A549 (cell line): ENCODE measurements at regions not wholly inside any gene's neighbourhood (a gene's known extent, or its start where the extent isn't known, plus 50 kb on each side); places are given as distances from the start of the nearest gene placed in this dataset.

Source experiments
- ATAC-seq, 2 experiments: fragments of 200-7000 bp in 1 of 2; fragments of >200 bp in 1 of 2; cut with Nextera tagmentation in 1 of 2; cut with Tn5 transposase in 1 of 2; 3 replicates each; pipeline versions ENCODE4 v1.8.0 to v1.9.1; 2018 to 2020; ENCODE audit warnings: mild to moderate bottlenecking in 1 of 2, moderate library complexity in 1 of 2
- CTCF ChIA-PET: fragments of 300-600 bp; sonication (Branson Sonifier 250); formaldehyde crosslinking; extraction: SDS; loops from one replicate; lab custom pipeline; 2021; ENCODE audit warnings: antibody characterized with exemption, inconsistent platforms; lab: Yijun Ruan, JAX
- POLR2A ChIA-PET: fragments of 350-600 bp; formaldehyde crosslinking; extraction: SDS; loops from one replicate; lab custom pipeline; 2021; ENCODE audit warnings: antibody characterized with exemption, inconsistent platforms; lab: Yijun Ruan, JAX
- DNase-seq, 2 experiments: peaks; one replicate each; pipeline versions ENCODE4 v3.0.0 to v3.0.0-alpha.2; 2011 to 2016; ENCODE audit warnings: low read depth in 1 of 2, low spot score in 1 of 2
- FAIRE-seq: peaks from 2 replicates; lab custom pipeline; 2011; peaks lifted over from hg19 to GRCh38; lab: Jason Lieb, UNC
- H3K27ac ChIP-seq, 2 experiments: fragments of >200 bp; sonication (Bioruptor Twin); formaldehyde crosslinking; 3 replicates each; pipeline ENCODE4 v1.5.1; 2016 to 2017
- H3K4me1 ChIP-seq: fragments of >200 bp; sonication (Bioruptor Twin); formaldehyde crosslinking; 3 replicates; pipeline ENCODE4 v1.6.1; 2016
- H3K4me2 ChIP-seq: fragments of >200 bp; sonication (Bioruptor Twin); formaldehyde crosslinking; 3 replicates; pipeline ENCODE4 v1.6.1; 2016
- H3K4me3 ChIP-seq: fragments of >200 bp; sonication (Bioruptor Twin); formaldehyde crosslinking; 3 replicates; pipeline ENCODE4 v1.5.1; 2016
- H3K9me3 ChIP-seq: fragments of >200 bp; sonication (Bioruptor Twin); formaldehyde crosslinking; 3 replicates; pipeline ENCODE4 v1.6.1; 2016
- CBX2 ChIP-seq: fragments of 200-600 bp; sonication (generic); IDR thresholded peaks from 2 replicates; pipeline ENCODE4 v1.6.1; 2016; ENCODE audit warnings: low read depth, mild to moderate bottlenecking, borderline replicate concordance
- CEBPB ChIP-seq, 2 experiments: fragments of >200 bp in 1 of 2; sonication (Bioruptor Twin) in 1 of 2; formaldehyde crosslinking in 1 of 2; IDR thresholded peaks; 2 replicates each; pipeline ENCODE4 v1.6.1; 2012 to 2016
- CTCF ChIP-seq: fragments of >200 bp; sonication (Bioruptor Twin); formaldehyde crosslinking; IDR thresholded peaks from 3 replicates; pipeline ENCODE4 v1.5.1; 2016
- EP300 ChIP-seq, 2 experiments: fragments of >200 bp; sonication (Bioruptor Twin); formaldehyde crosslinking; IDR thresholded peaks; 2 replicates in 1 of 2; 3 replicates in 1 of 2; pipeline ENCODE4 v1.6.1; 2016 to 2017
- FOSL2 ChIP-seq, 2 experiments: fragments of 450-650 bp in 1 of 2; fragments of >200 bp in 1 of 2; sonication (Bioruptor Twin) in 1 of 2; formaldehyde crosslinking; IDR thresholded peaks; 2 replicates each; pipeline versions ENCODE4 v1.5.0 to v1.6.1; 2016 to 2020; ENCODE audit warnings: mild to moderate bottlenecking in 1 of 2, moderate library complexity in 1 of 2
- FOXS1 ChIP-seq: fragments of 250-450 bp; sonication (Bioruptor Pico); IDR thresholded peaks from 2 replicates; pipeline ENCODE4 v1.5.0; 2020; ENCODE audit warnings: mild to moderate bottlenecking, moderate library complexity
- HES2 ChIP-seq: fragments of >200 bp; sonication (Bioruptor Twin); formaldehyde crosslinking; IDR thresholded peaks from 2 replicates; pipeline ENCODE4 v1.6.1; 2016
- HEYL ChIP-seq: fragments of 250-450 bp; sonication (Bioruptor Pico); IDR thresholded peaks from 2 replicates; pipeline ENCODE4 v1.8.0; 2021; ENCODE audit warnings: mild to moderate bottlenecking, moderate library complexity
- HOXB13 ChIP-seq: fragments of 250-450 bp; sonication (Bioruptor Pico); IDR thresholded peaks from 2 replicates; pipeline ENCODE4 v1.5.0; 2020; ENCODE audit warnings: low read depth, mild to moderate bottlenecking, moderate library complexity
- JUN ChIP-seq, 2 experiments: fragments of >200 bp; sonication (Bioruptor Twin); formaldehyde crosslinking; IDR thresholded peaks; 2 replicates in 1 of 2; 3 replicates in 1 of 2; pipeline ENCODE4 v1.6.1; 2016 to 2017
- KDM5A ChIP-seq: fragments of 200-600 bp; sonication (generic); IDR thresholded peaks from 2 replicates; pipeline ENCODE4 v1.6.1; 2016; ENCODE audit warnings: antibody characterized with exemption, mild to moderate bottlenecking
- MAZ ChIP-seq: fragments of 150-350 bp; IDR thresholded peaks from 2 replicates; pipeline ENCODE4 v1.6.1; 2014; ENCODE audit warnings: antibody characterized with exemption, low read depth, low read length, borderline replicate concordance
- POLR2A ChIP-seq: IDR thresholded peaks from 2 replicates; pipeline ENCODE4 v1.6.1; 2012; ENCODE audit warnings: mild to moderate bottlenecking, low read length
- RARB ChIP-seq: fragments of 250-450 bp; sonication (Bioruptor Pico); IDR thresholded peaks from 2 replicates; pipeline ENCODE4 v1.8.0; 2021; ENCODE audit warnings: mild to moderate bottlenecking, moderate library complexity
- RNF2 ChIP-seq: fragments of 200-600 bp; sonication (generic); IDR thresholded peaks from 2 replicates; pipeline ENCODE4 v1.6.1; 2016; ENCODE audit warnings: low read depth, mild to moderate bottlenecking, antibody characterized with exemption, moderate library complexity, borderline replicate concordance
- TP53 ChIP-seq: fragments of 250-450 bp; sonication (Bioruptor Pico); IDR thresholded peaks from 2 replicates; pipeline ENCODE4 v1.5.0; 2021; ENCODE audit warnings: mild to moderate bottlenecking, moderate library complexity
- ZC3H11A ChIP-seq: fragments of 450-650 bp; IDR thresholded peaks from 2 replicates; pipeline ENCODE4 v1.6.1; 2014; ENCODE audit warnings: antibody characterized with exemption, mild to moderate bottlenecking
- ZFP36 ChIP-seq: fragments of 450-650 bp; IDR thresholded peaks from 2 replicates; pipeline ENCODE4 v1.6.1; 2014; ENCODE audit warnings: borderline replicate concordance; ENCODE audit not compliant: partially characterized antibody
- ZSCAN20 ChIP-seq: fragments of 250-450 bp; sonication (Bioruptor Pico); IDR thresholded peaks from 2 replicates; pipeline ENCODE4 v1.8.0; 2022; ENCODE audit warnings: mild to moderate bottlenecking, moderate library complexity
- WGBS: methylation state at CpG from one replicate; pipeline ENCODE4 v1.1.6; 2017; ENCODE audit errors: missing lambda C conversion rate; 5-methylcytosine and 5-hydroxymethylcytosine counted together
- TF ChIP-seq, protein P1 (sequence below): fragments of 450-650 bp; IDR thresholded peaks from 2 replicates; pipeline ENCODE4 v1.6.1; 2014; ENCODE audit warnings: antibody characterized with exemption
- TF ChIP-seq, protein P2 (sequence below): fragments of 150-350 bp; IDR thresholded peaks from 2 replicates; pipeline ENCODE4 v1.6.1; 2014; ENCODE audit warnings: low read depth, mild to moderate bottlenecking, low read length
- TF ChIP-seq, protein P3 (sequence below): IDR thresholded peaks from 2 replicates; pipeline ENCODE4 v1.6.1; 2012
- TF ChIP-seq, protein P4 (sequence below): fragments of >200 bp; sonication (Bioruptor Twin); formaldehyde crosslinking; IDR thresholded peaks from 3 replicates; pipeline ENCODE4 v1.6.1; 2016

DNA sequence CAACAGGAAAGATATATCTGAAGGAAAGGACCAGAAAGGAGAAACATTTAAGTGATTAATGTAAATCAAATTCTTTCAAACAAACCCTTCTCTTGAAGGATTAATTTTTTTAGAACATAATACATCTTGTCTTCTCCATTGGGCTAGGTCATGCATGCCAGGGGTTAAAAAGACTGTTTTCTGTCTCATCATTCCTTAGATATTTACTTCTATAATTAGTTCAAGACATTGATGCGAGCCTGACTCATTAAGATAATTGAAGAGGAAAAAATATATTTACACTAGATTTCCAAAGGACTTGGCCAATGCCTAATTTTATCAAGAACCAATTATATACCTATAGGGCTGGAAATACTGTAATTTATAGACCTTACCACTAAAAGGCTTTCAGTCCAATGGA, 166.6 kb upstream of the SETBP1 start:
- FAIRE-seq (no peak), DNase-seq (no peak)
- WGBS, result 3% methylated on average over 1 of the region's 1 CpG

DNA sequence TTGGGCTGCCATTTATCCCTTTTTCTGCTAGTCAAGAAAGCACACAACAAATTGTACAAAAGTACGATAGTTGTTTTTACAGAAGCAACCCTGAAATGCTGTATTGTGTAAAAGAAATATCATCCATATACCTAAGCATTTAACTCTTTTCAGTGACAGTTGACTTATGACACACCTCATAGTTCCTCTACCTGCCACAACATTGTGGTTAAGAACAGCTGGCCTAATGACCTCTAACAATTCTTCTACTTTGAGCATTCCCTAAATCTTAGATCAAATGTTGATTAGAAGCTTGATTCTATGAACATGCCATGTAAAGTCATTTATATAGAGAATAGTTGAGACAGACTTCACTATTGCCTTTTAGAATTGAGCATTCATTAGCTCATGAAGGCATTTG, 165.9 kb upstream of the SETBP1 start:
- Histone ChIP-seq H3K4me3 (no peak overlapping the region), H3K4me2 (no peak overlapping the region), H3K27ac (no peak overlapping the region), H3K9me3 (no peaks in the 10 kb centered on the region), H3K4me1 (no peaks in the 10 kb centered on the region)
- DNase-seq, result no peak
- WGBS, result 63% methylated on average over 1 of the region's 1 CpG
- no peak for FAIRE-seq
- ChIA-PET POLR2A (no interaction called here), CTCF (no interaction called here)
- TF ChIP-seq RARB (no peak), ZFP36 (no peak), HEYL (CRISPR knock-in tag) (no peak), EP300 (IDR thresholded peaks at IDR 0.05) (no peak), CTCF (no peak), TP53 (CRISPR knock-in tag) (no peak)
- no peak for ATAC-seq

More for the DNA sequence above, 166.6 kb upstream of the SETBP1 start:
- no peak overlapping the region for H3K4me2 ChIP-seq
- H3K27ac ChIP-seq, result no peak overlapping the region
- H3K4me1 ChIP-seq, result no peaks in the 10 kb centered on the region
- no peak overlapping the region for H3K4me3 ChIP-seq
- no peak for TF ChIP-seq KDM5A
- TF ChIP-seq HES2, result no peak
- TF ChIP-seq RNF2, result no peak
- TF ChIP-seq EP300 (IDR thresholded peaks at IDR 0.05), result no peak
- TF ChIP-seq, protein P1, sequence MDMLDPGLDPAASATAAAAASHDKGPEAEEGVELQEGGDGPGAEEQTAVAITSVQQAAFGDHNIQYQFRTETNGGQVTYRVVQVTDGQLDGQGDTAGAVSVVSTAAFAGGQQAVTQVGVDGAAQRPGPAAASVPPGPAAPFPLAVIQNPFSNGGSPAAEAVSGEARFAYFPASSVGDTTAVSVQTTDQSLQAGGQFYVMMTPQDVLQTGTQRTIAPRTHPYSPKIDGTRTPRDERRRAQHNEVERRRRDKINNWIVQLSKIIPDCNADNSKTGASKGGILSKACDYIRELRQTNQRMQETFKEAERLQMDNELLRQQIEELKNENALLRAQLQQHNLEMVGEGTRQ, result no peak
- no peak for TF ChIP-seq POLR2A
- TF ChIP-seq FOXS1 (CRISPR knock-in tag), result no peak
- TF ChIP-seq HOXB13 (CRISPR knock-in tag), result no peak
- no peaks in the 10 kb centered on the region for H3K9me3 ChIP-seq
- ATAC-seq, result no peak
- POLR2A ChIA-PET, result no interaction called here
- CTCF ChIA-PET, result no interaction called here

DNA sequence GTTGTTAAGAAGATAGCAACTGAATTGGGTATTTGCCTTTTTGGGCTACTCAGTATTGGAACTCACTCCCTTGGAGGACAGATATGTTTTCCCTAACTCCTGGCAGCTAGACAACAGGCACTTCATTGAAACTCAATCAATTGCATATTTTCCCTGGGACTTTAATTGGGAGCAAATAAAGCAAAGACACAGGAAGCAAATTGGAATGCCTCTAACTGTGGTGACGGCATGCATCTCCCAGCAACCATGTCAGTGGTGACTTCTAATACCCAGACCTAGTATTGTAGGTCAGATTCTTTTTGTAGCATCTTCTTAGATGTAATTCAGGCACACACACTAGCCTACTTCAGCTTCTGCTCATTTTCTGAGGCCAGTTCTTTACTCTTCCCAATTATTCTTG, 164.2 kb upstream of the SETBP1 start:
- ATAC-seq (no peak), FAIRE-seq (no peak), DNase-seq (no peak)
- TF ChIP-seq, protein P2, sequence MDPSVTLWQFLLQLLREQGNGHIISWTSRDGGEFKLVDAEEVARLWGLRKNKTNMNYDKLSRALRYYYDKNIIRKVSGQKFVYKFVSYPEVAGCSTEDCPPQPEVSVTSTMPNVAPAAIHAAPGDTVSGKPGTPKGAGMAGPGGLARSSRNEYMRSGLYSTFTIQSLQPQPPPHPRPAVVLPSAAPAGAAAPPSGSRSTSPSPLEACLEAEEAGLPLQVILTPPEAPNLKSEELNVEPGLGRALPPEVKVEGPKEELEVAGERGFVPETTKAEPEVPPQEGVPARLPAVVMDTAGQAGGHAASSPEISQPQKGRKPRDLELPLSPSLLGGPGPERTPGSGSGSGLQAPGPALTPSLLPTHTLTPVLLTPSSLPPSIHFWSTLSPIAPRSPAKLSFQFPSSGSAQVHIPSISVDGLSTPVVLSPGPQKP, result no peak
- TF ChIP-seq MAZ (no peak), FOXS1 (CRISPR knock-in tag) (no peak), CEBPB (IDR thresholded peaks at IDR 0.05) (no peak), FOSL2 (IDR thresholded peaks at IDR 0.05) (no peak), FOSL2 (CRISPR knock-in tag; IDR thresholded peaks at IDR 0.05) (no peak), CBX2 (no peak), ZSCAN20 (CRISPR knock-in tag) (no peak), JUN (IDR thresholded peaks at IDR 0.05) (no peak), ZC3H11A (no peak), EP300 (IDR thresholded peaks at IDR 0.05) (no peak)
- TF ChIP-seq, protein P3, sequence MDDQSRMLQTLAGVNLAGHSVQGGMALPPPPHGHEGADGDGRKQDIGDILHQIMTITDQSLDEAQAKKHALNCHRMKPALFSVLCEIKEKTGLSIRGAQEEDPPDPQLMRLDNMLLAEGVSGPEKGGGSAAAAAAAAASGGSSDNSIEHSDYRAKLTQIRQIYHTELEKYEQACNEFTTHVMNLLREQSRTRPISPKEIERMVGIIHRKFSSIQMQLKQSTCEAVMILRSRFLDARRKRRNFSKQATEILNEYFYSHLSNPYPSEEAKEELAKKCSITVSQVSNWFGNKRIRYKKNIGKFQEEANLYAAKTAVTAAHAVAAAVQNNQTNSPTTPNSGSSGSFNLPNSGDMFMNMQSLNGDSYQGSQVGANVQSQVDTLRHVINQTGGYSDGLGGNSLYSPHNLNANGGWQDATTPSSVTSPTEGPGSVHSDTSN, result no peak
- TF ChIP-seq, protein P1, result no peak
- TF ChIP-seq, protein P4, sequence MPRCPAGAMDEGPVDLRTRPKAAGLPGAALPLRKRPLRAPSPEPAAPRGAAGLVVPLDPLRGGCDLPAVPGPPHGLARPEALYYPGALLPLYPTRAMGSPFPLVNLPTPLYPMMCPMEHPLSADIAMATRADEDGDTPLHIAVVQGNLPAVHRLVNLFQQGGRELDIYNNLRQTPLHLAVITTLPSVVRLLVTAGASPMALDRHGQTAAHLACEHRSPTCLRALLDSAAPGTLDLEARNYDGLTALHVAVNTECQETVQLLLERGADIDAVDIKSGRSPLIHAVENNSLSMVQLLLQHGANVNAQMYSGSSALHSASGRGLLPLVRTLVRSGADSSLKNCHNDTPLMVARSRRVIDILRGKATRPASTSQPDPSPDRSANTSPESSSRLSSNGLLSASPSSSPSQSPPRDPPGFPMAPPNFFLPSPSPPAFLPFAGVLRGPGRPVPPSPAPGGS, result no peak
- no peaks in the 10 kb centered on the region for H3K4me1 ChIP-seq
- no peak overlapping the region for H3K27ac ChIP-seq
- CTCF ChIA-PET, result no interaction called here
- H3K9me3 ChIP-seq, result no peaks in the 10 kb centered on the region
- H3K4me2 ChIP-seq, result no peak overlapping the region
- no peak overlapping the region for H3K4me3 ChIP-seq
- 56% methylated on average over 1 of the region's 1 CpG for WGBS
- POLR2A ChIA-PET, result no interaction called here
